ENCODE measurements at regions not wholly inside any gene's neighbourhood (a gene's known extent, or its start where the extent isn't known, plus 50 kb on each side); places are given as distances from the start of the nearest gene placed in this dataset.
"Not testable (repeated sequence)": the region's sequence is repeated elsewhere in the genome, so short reads cannot be mapped to it uniquely, and the experiment has no call there.

DNA sequence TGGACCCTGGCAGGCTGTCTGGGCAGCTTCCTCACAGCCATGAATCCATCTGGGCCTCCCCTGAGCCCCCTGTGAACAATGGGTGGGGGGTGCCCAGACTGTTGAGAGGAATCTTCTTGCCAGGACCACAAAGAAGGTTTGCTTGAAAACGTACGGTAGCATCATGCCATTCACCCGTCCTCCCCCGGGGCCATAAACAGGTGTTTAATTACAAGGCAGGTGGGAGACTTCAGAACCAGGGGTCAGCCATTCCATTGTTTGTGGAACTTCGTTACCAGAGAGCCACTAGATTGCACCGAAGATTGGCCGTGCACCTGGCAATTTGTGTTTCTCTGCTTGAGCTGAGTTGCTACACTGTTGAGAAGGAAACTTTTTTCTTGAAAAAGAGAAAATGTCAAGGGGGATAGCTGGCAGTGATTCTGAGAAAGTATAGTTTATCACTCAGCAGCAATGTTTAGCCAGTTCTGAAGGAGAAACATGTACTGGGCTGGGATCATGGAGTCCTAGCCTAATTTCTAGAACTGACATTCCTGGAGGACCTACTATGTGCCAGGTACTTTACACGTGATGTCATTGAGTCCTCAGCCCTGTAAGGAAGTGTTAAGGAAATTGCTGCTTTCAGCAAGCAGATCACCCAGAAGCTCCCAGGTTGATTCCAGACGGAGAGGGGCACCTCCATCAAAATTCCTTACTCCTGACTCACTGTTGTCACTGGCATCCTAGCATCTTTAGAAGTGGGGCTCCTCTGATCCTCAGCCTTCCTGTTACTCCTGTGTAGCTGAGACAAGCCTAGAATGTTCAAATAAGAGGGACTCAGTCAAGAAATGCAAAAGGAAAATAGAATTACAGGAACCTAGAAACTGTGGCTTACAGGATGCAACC, 103.8 kb upstream of the UBE2E1 start:
- no peak for DNase-seq (ENCODE audit: low read depth in 3 of 3, low spot score in 2 of 3)

DNA sequence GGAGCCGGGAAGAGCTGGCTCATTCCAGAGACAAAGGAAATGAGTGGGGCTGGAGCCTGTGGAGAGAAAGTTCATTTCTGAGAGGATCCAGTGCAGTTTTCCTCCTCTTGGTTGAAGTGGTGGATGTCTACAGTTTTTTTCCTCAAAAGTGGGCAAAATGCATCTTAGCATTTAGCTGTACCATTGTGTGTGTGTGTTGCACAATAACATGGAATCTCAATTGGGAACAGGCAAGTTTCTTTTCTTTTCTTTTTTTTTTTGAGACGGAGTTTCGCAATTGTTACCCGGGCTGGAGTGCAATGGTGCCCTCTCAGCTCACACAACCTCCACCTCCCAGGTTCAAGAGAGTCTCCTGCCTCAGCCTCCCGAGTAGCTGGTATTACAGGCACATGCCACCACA, 101.5 kb upstream of the UBE2E1 start:
- no peak for DNase-seq (ENCODE audit: low read depth in 3 of 3, low spot score in 2 of 3)

DNA sequence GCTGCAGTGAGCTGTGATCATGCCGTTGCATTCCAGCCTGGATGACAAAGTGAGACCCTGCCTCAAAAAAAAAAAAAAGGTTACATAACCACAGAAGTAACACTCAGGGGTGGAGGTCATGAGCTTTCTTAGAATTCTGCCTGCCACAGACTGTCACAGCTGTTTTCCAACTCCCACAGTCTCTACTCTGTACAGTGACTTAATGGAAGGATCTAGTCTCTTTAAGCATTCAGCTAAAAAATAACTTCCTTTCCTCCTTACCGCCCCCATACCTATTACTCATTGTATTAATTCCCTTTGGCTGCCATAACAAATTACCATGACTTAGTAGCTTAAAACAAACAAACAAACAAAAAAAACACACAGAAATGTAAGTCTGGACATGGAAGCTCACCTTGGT, 99.6 kb upstream of the UBE2E1 start:
- no peak for DNase-seq (ENCODE audit: low read depth in 3 of 3, low spot score in 2 of 3)

- DNase-seq (ENCODE audit: low read depth in 3 of 3, low spot score in 2 of 3), result no peak
Observed at GRCh38 chr3:23709987-23710386, 95.8 kb upstream of the UBE2E1 start.

DNA sequence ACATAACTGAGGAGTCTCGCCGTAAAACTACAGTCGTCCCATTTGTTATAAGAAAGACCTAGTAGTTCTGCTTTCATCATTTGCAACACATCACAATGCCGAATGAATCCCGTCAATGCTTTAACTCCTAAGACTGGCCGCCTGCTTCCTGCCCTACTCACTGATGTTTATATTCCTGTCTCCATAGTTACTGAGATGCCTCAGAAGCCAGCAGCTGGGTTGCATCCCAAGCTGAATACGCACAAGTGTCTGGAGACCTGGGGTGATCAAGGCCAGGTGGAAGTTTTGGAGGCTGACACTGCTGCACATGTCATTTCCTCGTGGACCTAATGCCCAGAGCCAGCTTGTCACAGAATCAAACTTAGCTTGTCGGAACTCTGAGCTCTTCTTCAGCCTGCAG, 95.2 kb upstream of the UBE2E1 start:
- peak in 2 of 3 donors; percentile 70 to 76 for DNase-seq (ENCODE audit: low read depth in 3 of 3, low spot score in 2 of 3)

DNA sequence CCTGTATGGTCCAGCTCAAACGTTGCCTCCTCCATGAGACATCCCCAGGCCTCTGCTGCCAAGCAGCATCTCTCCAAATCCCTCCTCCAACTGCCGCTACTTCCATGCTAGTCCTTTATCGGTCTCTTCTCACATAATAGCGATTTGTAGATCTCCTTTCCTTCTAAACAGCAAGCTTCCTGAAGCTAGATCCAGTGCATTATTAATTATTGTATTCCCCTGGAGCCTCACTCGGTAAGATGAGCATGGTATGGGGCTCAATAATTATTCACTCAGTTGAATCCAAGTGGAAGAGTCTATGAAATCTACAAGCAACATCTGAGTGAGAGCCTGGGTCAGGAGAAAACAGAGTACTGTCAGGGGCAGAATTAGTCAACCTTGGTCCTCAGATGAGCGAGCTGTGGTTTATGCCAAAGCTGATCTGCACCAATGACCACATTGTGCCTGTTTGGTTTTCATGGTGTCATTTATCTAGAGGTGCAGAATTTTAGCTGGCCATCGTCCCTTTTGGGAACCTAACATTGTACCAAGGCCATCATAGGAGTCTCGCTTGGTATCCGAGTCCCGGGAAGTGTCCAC, 93.8 kb upstream of the UBE2E1 start:
- no peak for DNase-seq (ENCODE audit: low read depth in 3 of 3, low spot score in 2 of 3)

- no peak for DNase-seq (ENCODE audit: low read depth in 3 of 3, low spot score in 2 of 3)
Observed at GRCh38 chr3:23712656-23713559, 92.8 kb upstream of the UBE2E1 start.

- DNase-seq (ENCODE audit: low read depth in 3 of 3, low spot score in 2 of 3), result no peak
Observed at GRCh38 chr3:23713641-23714040, 92.1 kb upstream of the UBE2E1 start.

DNA sequence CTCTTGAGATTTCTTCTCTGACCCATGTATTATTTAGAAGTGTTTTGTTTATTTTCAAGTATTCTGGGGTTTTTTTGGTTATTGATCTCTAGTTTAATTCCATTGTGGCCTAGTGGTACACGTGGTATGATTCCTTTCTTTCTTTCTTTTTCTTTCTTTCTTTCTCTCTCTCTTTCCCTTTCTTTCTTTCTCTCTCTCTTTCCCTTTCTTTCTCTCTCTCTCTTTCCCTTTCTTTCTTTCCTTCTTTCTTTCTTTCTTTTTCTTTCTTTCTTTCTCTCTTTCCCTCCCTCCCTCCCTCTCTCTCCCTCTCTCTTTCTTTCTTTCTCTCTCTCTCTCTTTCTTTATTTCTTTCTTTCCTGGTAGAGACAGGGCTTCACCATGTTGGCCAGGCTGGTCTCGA, 85.7 kb upstream of the UBE2E1 start:
- DNase-seq (ENCODE audit: low read depth in 3 of 3, low spot score in 2 of 3), result no peak

- DNase-seq (ENCODE audit: low read depth in 3 of 3, low spot score in 2 of 3), result no peak
Observed at GRCh38 chr3:23720885-23721284, 84.9 kb upstream of the UBE2E1 start.

- DNase-seq (ENCODE audit: low read depth in 3 of 3, low spot score in 2 of 3), result no peak
Observed at GRCh38 chr3:23723141-23723540, 82.6 kb upstream of the UBE2E1 start.

- no peak for DNase-seq (ENCODE audit: low read depth in 3 of 3, low spot score in 2 of 3)
Observed at GRCh38 chr3:23723930-23724329, 81.8 kb upstream of the UBE2E1 start.

- DNase-seq (ENCODE audit: low read depth in 3 of 3, low spot score in 2 of 3), result no peak
Observed at GRCh38 chr3:23726811-23727548, 78.8 kb upstream of the UBE2E1 start.

DNA sequence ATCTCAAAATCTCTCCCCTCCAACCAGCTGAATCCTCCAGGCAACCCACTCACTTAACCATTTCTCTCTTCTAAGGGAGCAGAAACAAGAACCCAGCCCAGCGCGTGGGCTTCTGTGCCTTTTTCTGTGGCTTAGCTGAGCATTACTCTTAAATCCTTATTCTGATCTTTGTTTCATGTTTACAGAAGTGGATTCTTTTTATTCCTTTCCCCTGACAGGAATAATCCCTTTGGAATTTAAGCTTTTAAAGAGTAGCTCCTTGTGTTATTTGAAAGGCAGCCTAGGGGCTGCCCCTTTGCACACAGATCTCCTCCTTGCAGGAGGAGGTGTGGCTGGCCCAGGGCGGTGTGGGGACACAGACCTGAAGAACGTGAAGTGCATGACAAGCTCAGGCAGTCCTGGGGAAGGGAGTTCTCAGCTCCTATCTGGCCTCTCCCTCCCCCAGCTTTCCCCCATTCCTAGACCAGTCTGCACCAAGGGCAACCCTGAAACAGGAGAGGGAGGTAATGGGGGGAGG, 77.1 kb upstream of the UBE2E1 start:
- no peak for DNase-seq (ENCODE audit: low read depth in 3 of 3, low spot score in 2 of 3)

GRCh38 chr3:23729362-23729761, 76.4 kb upstream of the UBE2E1 start:
- DNase-seq (ENCODE audit: low read depth in 3 of 3, low spot score in 2 of 3), result not testable (repeated sequence)

- DNase-seq (ENCODE audit: low read depth in 3 of 3, low spot score in 2 of 3), result no peak
Observed at GRCh38 chr3:23734481-23734880, 71.3 kb upstream of the UBE2E1 start.

DNA sequence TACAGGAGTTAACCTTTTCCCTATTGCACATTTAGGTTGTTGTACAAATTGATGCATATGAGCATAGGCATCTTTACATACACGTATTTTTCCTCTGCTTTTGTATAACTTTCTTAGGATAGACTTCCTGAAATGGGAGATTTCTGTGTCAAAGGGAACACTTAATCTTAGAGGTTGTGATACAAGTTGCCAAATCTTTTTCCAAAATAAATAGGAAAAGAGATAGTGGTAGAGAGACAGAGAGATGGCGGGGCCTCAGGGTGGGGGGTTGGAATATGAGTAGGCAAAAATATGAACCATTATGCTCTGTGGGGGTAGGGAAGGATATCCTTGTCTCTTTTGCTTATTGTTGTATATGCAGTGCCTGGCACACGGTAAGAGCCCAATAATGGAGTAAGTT, 70.7 kb upstream of the UBE2E1 start:
- no peak for DNase-seq (ENCODE audit: low read depth in 3 of 3, low spot score in 2 of 3)

DNA sequence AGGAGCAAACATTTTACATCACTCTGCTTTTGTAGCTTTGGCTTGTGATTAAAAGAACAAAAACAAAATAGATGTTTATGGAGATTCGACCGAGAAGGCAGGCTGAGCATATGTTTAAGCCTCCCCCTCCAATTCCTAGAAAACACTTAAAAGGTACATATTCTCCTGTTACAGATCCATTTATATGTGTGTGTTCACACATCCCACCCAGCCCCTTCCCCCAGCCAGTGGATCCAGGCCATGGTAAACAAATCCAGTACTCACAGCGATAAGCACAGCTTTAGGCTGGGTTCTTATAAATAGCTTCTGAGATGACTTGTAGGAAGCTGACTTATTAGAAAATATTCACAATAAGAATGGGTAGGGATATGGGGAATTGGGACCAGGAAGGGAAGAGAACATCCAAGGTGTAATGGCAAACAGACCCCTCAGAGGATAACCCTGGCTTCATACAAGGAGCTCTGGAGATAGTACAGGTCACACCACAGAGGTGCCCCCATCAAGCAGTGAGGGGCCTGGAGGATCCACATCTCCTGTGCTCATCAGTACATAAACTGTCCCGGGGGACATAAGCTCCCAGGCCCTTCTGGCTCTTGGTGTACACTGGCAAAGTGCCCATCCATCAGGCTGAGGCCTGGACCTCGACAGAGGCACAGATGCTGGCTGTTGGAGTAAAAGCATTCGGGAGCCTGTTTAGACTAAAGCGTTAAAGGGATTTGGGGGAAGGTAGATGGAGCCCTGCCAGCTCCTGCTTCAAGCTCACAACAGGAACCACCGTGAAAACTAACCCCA, 70.0 kb upstream of the UBE2E1 start:
- DNase-seq (ENCODE audit: low read depth in 3 of 3, low spot score in 2 of 3), result no peak

- no peak for DNase-seq (ENCODE audit: low read depth in 3 of 3, low spot score in 2 of 3)
Observed at GRCh38 chr3:23738944-23739343, 66.8 kb upstream of the UBE2E1 start.

GRCh38 chr3:23739536-23739935, 66.2 kb upstream of the UBE2E1 start:
- no peak for DNase-seq (ENCODE audit: low read depth in 3 of 3, low spot score in 2 of 3)
